ENCODE measurements at regions not wholly inside any gene's neighbourhood (a gene's known extent, or its start where the extent isn't known, plus 50 kb on each side); places are given as distances from the start of the nearest gene placed in this dataset.
"Not testable (repeated sequence)": the region's sequence is repeated elsewhere in the genome, so short reads cannot be mapped to it uniquely, and the experiment has no call there.

DNA sequence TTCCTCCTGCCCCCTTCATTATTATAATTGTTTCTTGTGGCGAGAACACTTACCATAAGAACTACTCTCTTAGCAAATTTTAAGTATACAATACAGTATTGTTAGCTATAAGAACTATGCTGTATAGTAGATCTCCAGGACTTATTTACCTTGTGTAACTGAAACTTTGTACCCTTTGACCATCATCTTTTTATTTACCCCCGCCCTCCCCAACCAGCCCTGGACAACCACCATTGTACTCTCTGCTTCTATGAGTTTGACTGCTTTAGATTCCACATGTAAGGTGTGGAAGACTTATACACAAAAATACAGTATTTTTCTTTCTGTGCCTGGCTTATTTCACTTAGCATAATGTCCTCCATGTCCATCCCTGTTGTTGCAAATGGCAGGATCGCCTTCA lies 161.1 kb downstream of the PHF8 start:
- Histone ChIP-seq H3K4me1 (no peaks in the 10 kb centered on the region), H3K27me3 (peaks cover 0 to 9% of the 10 kb centered on the region in 2 donors), H3K27ac (no peak overlapping the region), H3K9me3 (no peaks in the 10 kb centered on the region), H3K4me3 (no peak overlapping the region), H3K36me3 (no peaks in the 10 kb centered on the region)
- TF ChIP-seq POLR2A (IDR thresholded peaks at IDR 0.05) = no peak
- TF ChIP-seq POLR2AphosphoS5 (IDR thresholded peaks at IDR 0.05) = no peak
- TF ChIP-seq, protein P1, sequence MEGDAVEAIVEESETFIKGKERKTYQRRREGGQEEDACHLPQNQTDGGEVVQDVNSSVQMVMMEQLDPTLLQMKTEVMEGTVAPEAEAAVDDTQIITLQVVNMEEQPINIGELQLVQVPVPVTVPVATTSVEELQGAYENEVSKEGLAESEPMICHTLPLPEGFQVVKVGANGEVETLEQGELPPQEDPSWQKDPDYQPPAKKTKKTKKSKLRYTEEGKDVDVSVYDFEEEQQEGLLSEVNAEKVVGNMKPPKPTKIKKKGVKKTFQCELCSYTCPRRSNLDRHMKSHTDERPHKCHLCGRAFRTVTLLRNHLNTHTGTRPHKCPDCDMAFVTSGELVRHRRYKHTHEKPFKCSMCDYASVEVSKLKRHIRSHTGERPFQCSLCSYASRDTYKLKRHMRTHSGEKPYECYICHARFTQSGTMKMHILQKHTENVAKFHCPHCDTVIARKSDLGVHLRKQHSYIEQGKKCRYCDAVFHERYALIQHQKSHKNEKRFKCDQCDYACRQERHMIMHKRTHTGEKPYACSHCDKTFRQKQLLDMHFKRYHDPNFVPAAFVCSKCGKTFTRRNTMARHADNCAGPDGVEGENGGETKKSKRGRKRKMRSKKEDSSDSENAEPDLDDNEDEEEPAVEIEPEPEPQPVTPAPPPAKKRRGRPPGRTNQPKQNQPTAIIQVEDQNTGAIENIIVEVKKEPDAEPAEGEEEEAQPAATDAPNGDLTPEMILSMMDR (IDR thresholded peaks at IDR 0.05) = no peak
- intact Hi-C loops (cut with DNase I; ENCODE audit: low total_unique reads) = no loop called here
- no peak for DNase-seq (ENCODE audit: low spot score in 2 of 2)

GRCh38 chrX:53882331-53882730 lies 161.9 kb downstream of the PHF8 start:
- intact Hi-C loops (cut with DNase I; ENCODE audit: low total_unique reads) = no loop called here
- Histone ChIP-seq H3K27me3 (peaks cover 0 to 9% of the 10 kb centered on the region in 2 donors), H3K36me3 (no peaks in the 10 kb centered on the region), H3K4me1 (no peaks in the 10 kb centered on the region), H3K9me3 (peaks cover 0 to 3% of the 10 kb centered on the region in 2 donors), H3K4me3 (no peak overlapping the region), H3K27ac (no peak overlapping the region)
- TF ChIP-seq POLR2A (IDR thresholded peaks at IDR 0.05) (no peak), POLR2AphosphoS5 (IDR thresholded peaks at IDR 0.05) (no peak)
- TF ChIP-seq, protein P1 (IDR thresholded peaks at IDR 0.05) = no peak
- DNase-seq (ENCODE audit: low spot score in 2 of 2) = no peak

DNA sequence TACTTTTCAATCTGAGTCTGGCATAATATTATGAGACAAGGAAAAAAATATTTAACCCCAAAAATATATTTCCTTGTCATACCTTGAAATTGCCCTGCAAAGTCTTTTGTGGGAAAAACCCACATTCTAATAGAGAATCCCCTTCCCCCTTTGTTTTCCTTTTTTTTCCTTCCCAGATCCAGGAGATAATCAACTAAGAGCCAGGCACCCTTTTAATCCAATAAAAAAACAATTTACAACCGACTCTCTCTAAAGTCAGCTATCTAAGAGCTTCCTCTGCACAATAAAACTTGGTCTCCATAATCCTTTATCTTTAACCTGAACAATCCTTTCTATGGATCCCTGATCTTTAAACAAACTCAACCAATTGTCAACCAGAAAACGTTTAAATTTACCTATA lies 163.5 kb downstream of the PHF8 start:
- H3K27ac ChIP-seq; intact Hi-C loops (cut with DNase I; ENCODE audit: low total_unique reads): not testable (repeated sequence)

GRCh38 chrX:53859890-53860289 lies 173.4 kb upstream of the HUWE1 start:
- H3K27me3 ChIP-seq = peaks cover 0 to 17% of the 10 kb centered on the region in 2 donors
- no peak overlapping the region for H3K4me3 ChIP-seq
- no peaks in the 10 kb centered on the region for H3K36me3 ChIP-seq
- no peaks in the 10 kb centered on the region for H3K4me1 ChIP-seq
- no peak for DNase-seq (ENCODE audit: low spot score in 2 of 2)
- intact Hi-C loops (cut with DNase I; ENCODE audit: low total_unique reads) = no loop called here
- no peak for TF ChIP-seq POLR2A (IDR thresholded peaks at IDR 0.05)
- TF ChIP-seq, protein P1 (IDR thresholded peaks at IDR 0.05) = no peak
- H3K27ac ChIP-seq = no peak overlapping the region
- H3K9me3 ChIP-seq = no peaks in the 10 kb centered on the region

More for the DNA sequence above, 163.5 kb downstream of the PHF8 start:
- Histone ChIP-seq H3K9me3 (peaks cover 0 to 18% of the 10 kb centered on the region in 2 donors), H3K27me3 (peaks cover 0 to 11% of the 10 kb centered on the region in 2 donors)
- not testable (repeated sequence) for H3K4me3 ChIP-seq; H3K4me1 ChIP-seq; H3K36me3 ChIP-seq; DNase-seq (ENCODE audit: low spot score in 2 of 2)

GRCh38 chrX:53831662-53832635 lies 145.4 kb upstream of the HUWE1 start:
- H3K4me1 ChIP-seq = no peaks in the 10 kb centered on the region
- H3K27me3 ChIP-seq = no peaks in the 10 kb centered on the region
- H3K36me3 ChIP-seq = no peaks in the 10 kb centered on the region
- intact Hi-C loops (cut with DNase I; ENCODE audit: low total_unique reads) = no loop called here
- no peaks in the 10 kb centered on the region for H3K9me3 ChIP-seq
- no peak overlapping the region for H3K4me3 ChIP-seq
- no peak overlapping the region for H3K27ac ChIP-seq
- DNase-seq (ENCODE audit: low spot score in 2 of 2) = no peak
- TF ChIP-seq, protein P1 (IDR thresholded peaks at IDR 0.05) = peak in 1 of 3 donors; percentile 37
- TF ChIP-seq POLR2A (IDR thresholded peaks at IDR 0.05) = no peak
- no peak for TF ChIP-seq POLR2AphosphoS5 (IDR thresholded peaks at IDR 0.05)
